K562 (cell line): ENCODE measurements at regions not wholly inside any gene's neighbourhood (a gene's known extent, or its start where the extent isn't known, plus 50 kb on each side); places are given as distances from the start of the nearest gene placed in this dataset.

Experiments
- ATAC-seq: fragments of 200-7000 bp; cut with Tn5 transposase; 3 replicates; pipeline ENCODE4 v1.9.1; 2020; ENCODE audit warnings: moderate library complexity
- BruUV-seq: library from RNA; stranded (reverse); fragments of 400-500 nt; replicated peaks from 2 replicates; lab custom pipeline; 2021; lab: Mats Ljungman, UMichigan
- CTCF ChIA-PET: fragments of 300-600 bp; formaldehyde crosslinking; extraction: SDS; loops from one replicate; lab custom pipeline; 2021; ENCODE audit warnings: low intra/inter-chr PET ratio; lab: Yijun Ruan, JAX
- POLR2A ChIA-PET: fragments of 300-600, 350-650 bp; sonication (Branson Sonifier 250); formaldehyde crosslinking; extraction: SDS; loops from one replicate; lab custom pipeline; 2021; ENCODE audit warnings: antibody characterized with exemption, inconsistent platforms; lab: Yijun Ruan, JAX
- DNase-seq, 4 experiments: peaks; one replicate each; pipeline versions ENCODE4 v3.0.0 to v3.0.0-alpha.2; 2011 to 2018; ENCODE audit warnings: low spot score in 3 of 4, mixed read lengths in 3 of 4; ENCODE audit errors: extremely low read depth in 1 of 4
- FAIRE-seq: peaks from 2 replicates; lab custom pipeline; 2011; peaks lifted over from hg19 to GRCh38; lab: Jason Lieb, UNC
- H2AFZ ChIP-seq: 2 replicates; pipeline ENCODE4 v1.6.0; 2011; ENCODE audit warnings: low read depth, low read length, control low read depth, inconsistent platforms
- H3K27ac ChIP-seq: fragments of 200-600 bp; 3 replicates; pipeline ENCODE4 v1.8.0; 2011; ENCODE audit warnings: low read depth, mild to moderate bottlenecking, control low read depth, inconsistent platforms, low read length, moderate library complexity, mixed read lengths; ENCODE audit errors: extremely low read depth
- H3K27me3 ChIP-seq, 2 experiments: fragments of 300-600 bp in 1 of 2; 2 replicates in 1 of 2; 3 replicates in 1 of 2; pipeline versions ENCODE4 v1.6.0 to v1.8.0; 2011; ENCODE audit warnings: inconsistent platforms in 2 of 2, low read length in 2 of 2, mild to moderate bottlenecking in 1 of 2, mixed read lengths in 1 of 2, moderate library complexity in 1 of 2; ENCODE audit not compliant: control insufficient read depth in 2 of 2, insufficient read depth in 2 of 2
- H3K36me3 ChIP-seq: fragments of 300-600 bp; 3 replicates; pipeline ENCODE4 v1.8.0; 2011; ENCODE audit warnings: mild to moderate bottlenecking, low read length, inconsistent platforms; ENCODE audit not compliant: control insufficient read depth, insufficient read depth
- H3K4me1 ChIP-seq, 2 experiments: fragments of 200-600 bp in 1 of 2; replicated peaks in 1 of 2; 2 replicates in 1 of 2; 3 replicates in 1 of 2; pipeline versions ENCODE4 v1.5.1 to v1.8.0; 2011; ENCODE audit warnings: inconsistent platforms in 2 of 2, low read length in 2 of 2, mild to moderate bottlenecking in 1 of 2, mixed read lengths in 1 of 2, moderate library complexity in 1 of 2; ENCODE audit not compliant: control insufficient read depth in 2 of 2, insufficient read depth in 2 of 2
- H3K4me2 ChIP-seq: 2 replicates; pipeline ENCODE4 v1.6.1; 2011; ENCODE audit warnings: low read length, control low read depth, inconsistent platforms, mixed read lengths; ENCODE audit not compliant: insufficient read depth
- H3K4me3 ChIP-seq: fragments of 200-600 bp; sonication (generic), shearing (Covaris generic); 2 replicates; pipeline ENCODE4 v1.5.1; 2016; ENCODE audit warnings: control low read depth, inconsistent platforms
- H3K79me2 ChIP-seq: fragments of 200-600 bp; 3 replicates; pipeline ENCODE4 v1.8.0; 2011; ENCODE audit warnings: low read length, inconsistent platforms; ENCODE audit not compliant: control insufficient read depth, insufficient read depth
- H3K9ac ChIP-seq, 2 experiments: 2 replicates each; pipeline versions ENCODE4 v1.6.0 to v1.6.1; 2011; ENCODE audit warnings: low read depth in 2 of 2, low read length in 2 of 2, control low read depth in 1 of 2, inconsistent platforms in 1 of 2, mild to moderate bottlenecking in 1 of 2, mixed read lengths in 1 of 2; ENCODE audit not compliant: insufficient read depth in 1 of 2
- H3K9me1 ChIP-seq: one replicate; pipeline ENCODE4 v1.6.0; 2011; ENCODE audit warnings: inconsistent platforms, mild to moderate bottlenecking, low read length, moderate library complexity; ENCODE audit not compliant: control insufficient read depth, insufficient read depth
- H3K9me3 ChIP-seq: replicated peaks from 2 replicates; pipeline ENCODE4 v1.5.1; 2011; ENCODE audit warnings: low read depth, low read length, inconsistent platforms; ENCODE audit not compliant: control insufficient read depth, insufficient read depth
- H4K20me1 ChIP-seq: replicated peaks from 2 replicates; pipeline ENCODE4 v1.6.1; 2011; ENCODE audit warnings: low read length, inconsistent platforms, mixed read lengths; ENCODE audit not compliant: control insufficient read depth, insufficient read depth
- ARID2 ChIP-seq: fragments of 450-650 bp; IDR thresholded peaks from 2 replicates; pipeline ENCODE4 v1.6.1; 2017; ENCODE audit warnings: antibody characterized with exemption, mild to moderate bottlenecking
- CSDE1 ChIP-seq, 2 experiments: fragments of 450-650 bp; IDR thresholded peaks; 2 replicates each; pipeline ENCODE4 v1.6.1; 2016; ENCODE audit warnings: mild to moderate bottlenecking in 1 of 2
- GABPB1 ChIP-seq: sonication (generic); formaldehyde crosslinking; IDR thresholded peaks from 2 replicates; pipeline ENCODE4 v1.8.0; 2022; ENCODE audit warnings: mild to moderate bottlenecking, missing genetic modification reagents
- HDAC1 ChIP-seq, 2 experiments: fragments of 450-650 bp; IDR thresholded peaks; 2 replicates each; pipeline ENCODE4 v1.6.1; 2016 to 2017; ENCODE audit warnings: inconsistent platforms in 1 of 2, mild to moderate bottlenecking in 1 of 2, moderate library complexity in 1 of 2
- IFI16 ChIP-seq: fragments of 250-450 bp; sonication (Bioruptor Pico); IDR thresholded peaks from 2 replicates; pipeline ENCODE4 v2.1.2; 2022; ENCODE audit warnings: mild to moderate bottlenecking, inconsistent platforms
- NR3C1 ChIP-seq: sonication (generic); formaldehyde crosslinking; IDR thresholded peaks from 2 replicates; pipeline ENCODE4 v1.8.1; 2022; ENCODE audit warnings: missing genetic modification reagents
- PPARD ChIP-seq: fragments of 250-450 bp; sonication (Bioruptor Pico); IDR thresholded peaks from 2 replicates; pipeline ENCODE4 v1.8.0; 2022; ENCODE audit warnings: inconsistent platforms, mild to moderate bottlenecking, moderate library complexity
- TGIF2 ChIP-seq: sonication (generic); formaldehyde crosslinking; IDR thresholded peaks from 2 replicates; pipeline ENCODE4 v1.8.1; 2022; ENCODE audit warnings: mild to moderate bottlenecking, missing genetic modification reagents, moderate library complexity
- ZBTB7A ChIP-seq: IDR thresholded peaks from 2 replicates; pipeline ENCODE4 v1.6.1; 2011; ENCODE audit warnings: low read depth, mild to moderate bottlenecking, low read length, moderate library complexity, borderline replicate concordance; ENCODE audit not compliant: control insufficient read depth
- ZFP30 ChIP-seq: fragments of 250-450 bp; sonication (Bioruptor Pico); IDR thresholded peaks from 2 replicates; pipeline ENCODE4 v1.8.0; 2022; ENCODE audit warnings: moderate library complexity, mild to moderate bottlenecking, inconsistent platforms, borderline replicate concordance
- ZNF347 ChIP-seq: fragments of 450-650 bp; formaldehyde crosslinking; IDR thresholded peaks from 2 replicates; pipeline ENCODE4 v1.4.0; 2020; ENCODE audit warnings: low read depth, mild to moderate bottlenecking, moderate library complexity
- ZNF699 ChIP-seq: fragments of 250-450 bp; sonication (Bioruptor Pico); IDR thresholded peaks from 2 replicates; pipeline ENCODE4 v1.8.0; 2021; ENCODE audit warnings: mild to moderate bottlenecking, moderate library complexity; ENCODE audit not compliant: insufficient replicate concordance
- WGBS: fragments of 100-300 bp; shearing (Covaris generic); methylation state at CpG from one replicate; pipeline ENCODE4 v1.1.6; 2016; ENCODE audit warnings: low coverage, mixed read lengths; ENCODE audit not compliant: insufficient coverage; ENCODE audit errors: missing lambda C conversion rate; 5-methylcytosine and 5-hydroxymethylcytosine counted together
- in situ Hi-C: fragments of 300-500 bp; cut with MboI; formaldehyde crosslinking; loops from 4 replicates; pipeline ENCODE4 v1.15.0; 2018; ENCODE audit warnings: inconsistent platforms, mixed read lengths
- intact Hi-C: fragments of 100-400 bp; cut with micrococcal nuclease; formaldehyde crosslinking; loops from 2 replicates; pipeline ENCODE4 v1.14.2; 2022
- TF ChIP-seq, protein P1 (sequence below): sonication (generic); IDR thresholded peaks from 2 replicates; pipeline ENCODE4 v1.6.1; 2016
- TF ChIP-seq, protein P2 (sequence below): fragments of 250-450 bp; sonication (Bioruptor Pico); IDR thresholded peaks from 2 replicates; pipeline ENCODE4 v1.6.1; 2021; ENCODE audit warnings: mild to moderate bottlenecking

DNA sequence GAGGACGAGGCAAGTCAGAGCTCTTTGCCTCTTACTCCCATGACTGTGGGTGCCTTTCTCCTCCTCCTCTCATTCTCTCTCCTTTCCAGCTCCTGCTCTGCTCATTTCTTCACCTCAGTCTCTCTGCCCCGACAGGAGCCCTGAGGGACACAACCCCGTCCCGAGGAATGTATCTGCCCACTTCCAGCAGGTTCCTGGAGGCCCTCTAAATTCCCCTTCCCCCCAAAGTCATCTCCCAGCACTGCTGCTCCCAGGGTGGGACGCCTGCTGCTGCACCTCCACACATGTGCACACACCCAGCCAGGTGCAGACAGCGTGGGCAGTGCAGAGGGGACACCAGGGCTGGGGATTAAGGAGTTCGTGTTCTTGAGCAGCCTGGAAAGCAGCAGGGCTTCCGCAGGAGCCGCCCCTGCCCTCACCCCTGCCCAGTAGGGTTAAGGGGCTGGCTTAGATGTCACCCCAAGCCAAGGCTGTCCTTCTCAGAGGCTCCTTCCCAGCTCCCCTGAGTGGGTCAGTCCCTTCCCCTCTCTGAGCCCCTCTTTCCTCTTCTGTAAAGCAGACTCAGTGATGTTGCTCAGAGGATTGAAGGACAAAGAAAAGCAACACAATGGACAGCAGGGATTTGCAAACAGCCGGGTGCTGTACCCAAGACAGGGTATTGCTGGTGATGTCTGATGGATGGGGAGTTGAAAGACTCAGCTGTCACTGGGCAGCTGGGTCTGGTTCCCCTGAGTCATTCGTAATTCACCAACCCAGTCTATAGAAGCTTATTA is 346.0 kb downstream of the MATN1 start:
- WGBS, result 0% methylated on average over 11 of the region's 11 CpGs
- peaks cover 9% of the 10 kb centered on the region; the same call in 1 of the 2 replicates for H4K20me1 ChIP-seq
- H3K9me3 ChIP-seq, result no peaks in the 10 kb centered on the region
- no TSS peak for BruUV-seq
- TF ChIP-seq GABPB1 (CRISPR knock-in tag) (no peak), ZFP30 (CRISPR knock-in tag) (no peak), ZNF347 (CRISPR knock-in tag) (no peak), PPARD (CRISPR knock-in tag) (no peak), HDAC1 (IDR thresholded peaks at IDR 0.05) (no peak), ARID2 (no peak), ZBTB7A (no peak), CSDE1 (IDR thresholded peaks at IDR 0.05) (no peak), ZNF699 (CRISPR knock-in tag) (no peak), TGIF2 (CRISPR knock-in tag) (no peak), NR3C1 (CRISPR knock-in tag) (no peak), IFI16 (no peak)
- TF ChIP-seq, protein P1, sequence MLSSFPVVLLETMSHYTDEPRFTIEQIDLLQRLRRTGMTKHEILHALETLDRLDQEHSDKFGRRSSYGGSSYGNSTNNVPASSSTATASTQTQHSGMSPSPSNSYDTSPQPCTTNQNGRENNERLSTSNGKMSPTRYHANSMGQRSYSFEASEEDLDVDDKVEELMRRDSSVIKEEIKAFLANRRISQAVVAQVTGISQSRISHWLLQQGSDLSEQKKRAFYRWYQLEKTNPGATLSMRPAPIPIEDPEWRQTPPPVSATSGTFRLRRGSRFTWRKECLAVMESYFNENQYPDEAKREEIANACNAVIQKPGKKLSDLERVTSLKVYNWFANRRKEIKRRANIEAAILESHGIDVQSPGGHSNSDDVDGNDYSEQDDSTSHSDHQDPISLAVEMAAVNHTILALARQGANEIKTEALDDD, result no peak
- TF ChIP-seq, protein P2, sequence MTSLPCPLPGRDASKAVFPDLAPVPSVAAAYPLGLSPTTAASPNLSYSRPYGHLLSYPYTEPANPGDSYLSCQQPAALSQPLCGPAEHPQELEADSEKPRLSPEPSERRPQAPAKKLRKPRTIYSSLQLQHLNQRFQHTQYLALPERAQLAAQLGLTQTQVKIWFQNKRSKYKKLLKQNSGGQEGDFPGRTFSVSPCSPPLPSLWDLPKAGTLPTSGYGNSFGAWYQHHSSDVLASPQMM (CRISPR knock-in tag), result no peak
- H3K27ac ChIP-seq, result no peak overlapping the region
- H3K4me3 ChIP-seq, result no peak overlapping the region
- intact Hi-C loops, result no loop called here
- no peak overlapping the region for H3K9ac ChIP-seq
- CTCF ChIA-PET, result no interaction called here
- FAIRE-seq (no peak), DNase-seq (no peak), ATAC-seq (no peak)
- H3K4me1 ChIP-seq, result peaks cover 0 to 4% of the 10 kb centered on the region in 2 experiments; a peak in 1 of 5 replicates
- H3K36me3 ChIP-seq, result no peaks in the 10 kb centered on the region
- POLR2A ChIA-PET, result no interaction called here
- in situ Hi-C loops, result no loop called here
- peaks cover 3 to 71% of the 10 kb centered on the region in 2 experiments; a peak in 2 of 5 replicates for H3K27me3 ChIP-seq
- H3K79me2 ChIP-seq, result no peaks in the 10 kb centered on the region
- no peaks in the 10 kb centered on the region for H3K9me1 ChIP-seq
- no peak overlapping the region for H2AFZ ChIP-seq
- no peak overlapping the region for H3K4me2 ChIP-seq
